Caco-2 (cell line): ENCODE measurements at regions not wholly inside any gene's neighbourhood (a gene's known extent, or its start where the extent isn't known, plus 50 kb on each side); places are given as distances from the start of the nearest gene placed in this dataset.

Experiments used
- BruUV-seq: library from RNA; stranded (reverse); fragments of 400-500 nt; replicated peaks from 2 replicates; lab custom pipeline; 2021; lab: Mats Ljungman, UMichigan
- CTCF ChIA-PET: fragments of 300-600 bp; sonication (Branson Sonifier 250); formaldehyde crosslinking; loops from one replicate; lab custom pipeline; 2022; ENCODE audit warnings: antibody characterized with exemption; lab: Charles Lee
- POLR2A ChIA-PET: fragments of 300-600 bp; sonication (Branson Sonifier 250); formaldehyde crosslinking; loops from one replicate; lab custom pipeline; 2022; ENCODE audit warnings: antibody characterized with exemption; lab: Charles Lee
- DNase-seq, 2 experiments: peaks; one replicate each; pipeline versions ENCODE4 v3.0.0 to v3.0.0-alpha.2; 2020 to 2022
- H3K27me3 ChIP-seq: replicated peaks from 2 replicates; pipeline ENCODE4 v1.6.0; 2011; ENCODE audit warnings: low read length; ENCODE audit not compliant: control insufficient read depth, insufficient read depth
- H3K36me3 ChIP-seq: 2 replicates; pipeline ENCODE4 v1.5.1; 2011; ENCODE audit warnings: low read length; ENCODE audit not compliant: control insufficient read depth, insufficient read depth
- H3K4me1 ChIP-seq: fragments of 250-450 bp; sonication (Bioruptor Pico); 2 replicates; pipeline ENCODE4 v1.5.1; 2020; ENCODE audit warnings: mild to moderate bottlenecking
- H3K4me3 ChIP-seq: 2 replicates; pipeline ENCODE4 v1.5.1; 2011; ENCODE audit warnings: low read depth, mild to moderate bottlenecking, control low read depth, low read length
- H3K9me3 ChIP-seq: fragments of 250-450 bp; sonication (Bioruptor Pico); 2 replicates; pipeline ENCODE4 v1.5.1; 2020; ENCODE audit warnings: mild to moderate bottlenecking, moderate library complexity
- H3K27ac Mint-ChIP-seq: one replicate; pipeline ENCODE4 v1.8.0; 2022; ENCODE audit warnings: mixed read lengths; ENCODE audit not compliant: unreplicated experiment
- H3K27me3 Mint-ChIP-seq: one replicate; pipeline ENCODE4 v1.8.0; 2022; ENCODE audit warnings: mixed read lengths; ENCODE audit not compliant: insufficient read depth, unreplicated experiment
- H3K36me3 Mint-ChIP-seq: one replicate; pipeline ENCODE4 v1.8.0; 2022; ENCODE audit warnings: mild to moderate bottlenecking, mixed read lengths; ENCODE audit not compliant: insufficient read depth, unreplicated experiment
- H3K4me1 Mint-ChIP-seq: one replicate; pipeline ENCODE4 v1.8.0; 2022; ENCODE audit warnings: low read depth, mixed read lengths; ENCODE audit not compliant: unreplicated experiment
- H3K4me3 Mint-ChIP-seq: one replicate; pipeline ENCODE4 v1.8.0; 2022; ENCODE audit warnings: mild to moderate bottlenecking, moderate library complexity, mixed read lengths; ENCODE audit not compliant: unreplicated experiment
- H3K9me3 Mint-ChIP-seq: one replicate; pipeline ENCODE4 v1.8.0; 2022; ENCODE audit warnings: mixed read lengths; ENCODE audit not compliant: unreplicated experiment
- intact Hi-C: fragments of 100-400 bp; cut with micrococcal nuclease; formaldehyde crosslinking; loops from one replicate; pipeline ENCODE4 v1.10.0; 2022; ENCODE audit not compliant: unreplicated experiment
- TF ChIP-seq, protein P1 (sequence below), 2 experiments: fragments of 200-600 bp in 1 of 2; IDR thresholded peaks; 1 replicate in 1 of 2; 2 replicates in 1 of 2; pipeline versions ENCODE4 v1.5.1 to v1.8.0; 2011 to 2022; ENCODE audit warnings: antibody characterized with exemption in 1 of 2, control low read depth in 1 of 2, inconsistent platforms in 1 of 2, low read depth in 1 of 2, low read length in 1 of 2, mild to moderate bottlenecking in 1 of 2, moderate library complexity in 1 of 2; ENCODE audit not compliant: insufficient read depth in 1 of 2, severe bottlenecking in 1 of 2, unreplicated experiment in 1 of 2

GRCh38 chr12:67154901-67155300 lies 114.3 kb upstream of the CAND1 start:
- H3K4me1 ChIP-seq: no peaks in the 10 kb centered on the region
- no peak for DNase-seq
- no peaks in the 10 kb centered on the region for H3K9me3 Mint-ChIP-seq
- ChIA-PET POLR2A (no interaction called here), CTCF (no interaction called here)
- H3K9me3 ChIP-seq: no peaks in the 10 kb centered on the region
- no peak overlapping the region for H3K4me3 Mint-ChIP-seq
- no TSS peak for BruUV-seq
- H3K4me3 ChIP-seq: no peak overlapping the region
- H3K36me3 Mint-ChIP-seq: no peaks in the 10 kb centered on the region
- no peaks in the 10 kb centered on the region for H3K4me1 Mint-ChIP-seq
- TF ChIP-seq, protein P1, sequence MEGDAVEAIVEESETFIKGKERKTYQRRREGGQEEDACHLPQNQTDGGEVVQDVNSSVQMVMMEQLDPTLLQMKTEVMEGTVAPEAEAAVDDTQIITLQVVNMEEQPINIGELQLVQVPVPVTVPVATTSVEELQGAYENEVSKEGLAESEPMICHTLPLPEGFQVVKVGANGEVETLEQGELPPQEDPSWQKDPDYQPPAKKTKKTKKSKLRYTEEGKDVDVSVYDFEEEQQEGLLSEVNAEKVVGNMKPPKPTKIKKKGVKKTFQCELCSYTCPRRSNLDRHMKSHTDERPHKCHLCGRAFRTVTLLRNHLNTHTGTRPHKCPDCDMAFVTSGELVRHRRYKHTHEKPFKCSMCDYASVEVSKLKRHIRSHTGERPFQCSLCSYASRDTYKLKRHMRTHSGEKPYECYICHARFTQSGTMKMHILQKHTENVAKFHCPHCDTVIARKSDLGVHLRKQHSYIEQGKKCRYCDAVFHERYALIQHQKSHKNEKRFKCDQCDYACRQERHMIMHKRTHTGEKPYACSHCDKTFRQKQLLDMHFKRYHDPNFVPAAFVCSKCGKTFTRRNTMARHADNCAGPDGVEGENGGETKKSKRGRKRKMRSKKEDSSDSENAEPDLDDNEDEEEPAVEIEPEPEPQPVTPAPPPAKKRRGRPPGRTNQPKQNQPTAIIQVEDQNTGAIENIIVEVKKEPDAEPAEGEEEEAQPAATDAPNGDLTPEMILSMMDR (IDR thresholded peaks at IDR 0.05; ENCODE audit: insufficient read depth in 1 of 2, low read depth in 1 of 2, low read length in 1 of 2, severe bottlenecking in 1 of 2, unreplicated experiment in 1 of 2): no peak
- H3K27me3 Mint-ChIP-seq: peaks cover 14% of the 10 kb centered on the region
- intact Hi-C loops: no loop called here
- H3K27me3 ChIP-seq: no peaks in the 10 kb centered on the region
- H3K36me3 ChIP-seq: no peaks in the 10 kb centered on the region
- H3K27ac Mint-ChIP-seq: no peak overlapping the region

DNA sequence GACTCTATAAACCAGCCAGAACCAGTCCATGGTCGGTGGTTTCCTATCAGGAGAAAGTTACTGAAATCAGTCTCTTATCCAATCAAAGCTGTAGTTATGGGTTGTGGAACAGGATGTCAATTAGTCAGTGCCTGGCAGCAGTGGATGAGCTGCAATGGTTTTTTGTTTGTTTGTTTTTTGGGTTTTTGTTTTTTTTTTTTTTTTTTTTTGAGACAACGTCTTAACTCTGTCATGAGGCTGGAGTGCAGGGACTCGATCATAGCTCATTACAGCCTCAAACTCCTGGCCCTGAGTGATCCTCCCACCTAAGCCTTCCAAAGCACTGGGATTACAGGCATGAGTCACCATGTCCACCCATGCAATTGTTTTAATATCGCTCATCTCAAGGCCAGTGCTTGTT lies 113.3 kb upstream of the CAND1 start:
- intact Hi-C loops: no loop called here
- Mint-ChIP-seq H3K9me3 (no peaks in the 10 kb centered on the region), H3K4me3 (no peak overlapping the region), H3K27ac (no peak overlapping the region), H3K36me3 (no peaks in the 10 kb centered on the region), H3K27me3 (peaks cover 14% of the 10 kb centered on the region), H3K4me1 (no peaks in the 10 kb centered on the region)
- Histone ChIP-seq H3K36me3 (no peaks in the 10 kb centered on the region), H3K4me3 (no peak overlapping the region), H3K9me3 (no peaks in the 10 kb centered on the region), H3K27me3 (no peaks in the 10 kb centered on the region), H3K4me1 (no peaks in the 10 kb centered on the region)
- TF ChIP-seq, protein P1 (IDR thresholded peaks at IDR 0.05; ENCODE audit: insufficient read depth in 1 of 2, low read depth in 1 of 2, low read length in 1 of 2, severe bottlenecking in 1 of 2, unreplicated experiment in 1 of 2): no peak
- DNase-seq: no peak
- ChIA-PET CTCF (no interaction called here), POLR2A (no interaction called here)
- no TSS peak for BruUV-seq

DNA sequence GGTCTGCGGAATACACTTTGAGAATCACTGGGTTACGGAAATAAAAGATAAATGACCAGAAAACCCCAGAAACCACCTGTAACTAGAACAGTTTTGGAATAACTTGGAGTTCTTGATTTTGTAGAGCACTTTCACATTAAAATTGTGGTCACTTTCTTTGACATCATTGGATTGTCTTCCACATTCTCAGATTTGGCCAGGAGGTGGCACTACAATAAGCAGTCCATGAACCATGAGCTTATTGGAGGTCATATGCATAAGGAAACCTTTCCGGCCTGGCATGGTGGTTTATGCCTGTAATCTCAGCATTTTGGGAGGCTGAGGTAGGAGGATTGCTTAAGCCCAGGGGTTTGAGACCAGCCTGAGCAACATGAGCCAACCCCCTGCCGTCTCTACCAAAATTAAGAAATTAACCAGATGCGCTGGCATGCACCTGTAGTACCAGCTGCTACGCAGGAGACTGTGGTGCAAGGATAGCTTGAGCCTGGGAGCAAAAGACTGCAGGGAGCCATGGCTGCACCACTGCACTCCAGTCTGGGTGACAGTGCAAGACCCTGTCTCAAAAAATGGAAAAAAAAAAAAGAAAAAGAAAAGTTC lies 107.7 kb upstream of the CAND1 start:
- Mint-ChIP-seq H3K27me3 (peaks cover 21% of the 10 kb centered on the region), H3K27ac (no peak overlapping the region), H3K4me1 (no peaks in the 10 kb centered on the region), H3K36me3 (no peaks in the 10 kb centered on the region), H3K4me3 (no peak overlapping the region), H3K9me3 (no peaks in the 10 kb centered on the region)
- H3K36me3 ChIP-seq: no peaks in the 10 kb centered on the region
- no peaks in the 10 kb centered on the region for H3K27me3 ChIP-seq
- peak; percentile 37 to 40 for DNase-seq
- ChIA-PET POLR2A (no interaction called here), CTCF (interaction anchor here (0.8 to 2.2 kb wide), 4 partner anchors 9 to 61 kb away, joined by 4 to 12 read pairs (median 5); no protein-coding TSS in a partner anchor)
- H3K4me1 ChIP-seq: no peaks in the 10 kb centered on the region
- H3K9me3 ChIP-seq: no peaks in the 10 kb centered on the region
- TF ChIP-seq, protein P1 (IDR thresholded peaks at IDR 0.05; ENCODE audit: insufficient read depth in 1 of 2, low read depth in 1 of 2, low read length in 1 of 2, severe bottlenecking in 1 of 2, unreplicated experiment in 1 of 2): peak; percentile 41 to 50
- BruUV-seq: no TSS peak
- intact Hi-C loops: loop anchor here (1.0 kb wide), 1 partner anchor 61 kb away; no protein-coding TSS in a partner anchor
- H3K4me3 ChIP-seq: no peak overlapping the region
